ENCODE measurements at regions not wholly inside any gene's neighbourhood (a gene's known extent, or its start where the extent isn't known, plus 50 kb on each side); places are given as distances from the start of the nearest gene placed in this dataset.

DNA sequence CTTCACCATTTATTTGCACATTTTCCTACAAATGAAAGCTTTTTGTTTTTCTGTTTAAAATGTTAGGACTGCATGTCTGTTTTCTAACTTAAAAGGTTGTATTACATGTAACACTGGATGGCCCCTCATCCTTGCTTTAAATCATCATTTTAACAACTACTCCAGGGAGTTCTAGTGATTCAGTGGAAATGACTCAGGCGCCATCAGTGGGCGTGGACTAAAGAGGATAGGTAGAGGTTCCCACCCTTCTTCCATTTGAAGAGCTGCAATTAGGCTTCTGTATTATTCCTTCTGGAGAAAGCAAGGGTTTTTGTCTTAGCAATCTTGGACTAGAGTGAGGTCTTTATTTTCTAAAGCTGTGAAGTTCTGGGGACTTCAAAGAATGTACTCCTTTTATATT is 213.7 kb downstream of the TMEM38B start:
- H3K9ac ChIP-seq (ENCODE audit: low read length in 3 of 3): no peak overlapping the region
- no peak for FAIRE-seq
- no peaks in the 10 kb centered on the region for H3K27me3 ChIP-seq (ENCODE audit: control insufficient read depth, insufficient read depth, low read length)
- no peak for DNase-seq
- no peaks in the 10 kb centered on the region for H3K9me3 ChIP-seq (ENCODE audit: control insufficient read depth in 2 of 3, insufficient read depth in 1 of 3, low read length in 3 of 3)
- TF ChIP-seq CTCF (IDR thresholded peaks at IDR 0.05; ENCODE audit: borderline replicate concordance, extremely low read depth, insufficient read depth): no peak
- no peak overlapping the region for H3K27ac ChIP-seq (ENCODE audit: low read depth in 2 of 2, low read length in 2 of 2)
- no peak overlapping the region for H3K4me3 ChIP-seq (ENCODE audit: low read length in 3 of 3)
- peaks cover 6 to 24% (median 9%) of the 10 kb centered on the region in 3 donors for H3K4me1 ChIP-seq (ENCODE audit: control insufficient read depth in 2 of 3, insufficient read depth in 2 of 3, low read depth in 1 of 3, low read length in 3 of 3)
- no peaks in the 10 kb centered on the region for H3K36me3 ChIP-seq (ENCODE audit: control insufficient read depth in 2 of 3, insufficient read depth in 3 of 3, low read length in 3 of 3)
- intact Hi-C loops (cut with DNase I): no loop called here

DNA sequence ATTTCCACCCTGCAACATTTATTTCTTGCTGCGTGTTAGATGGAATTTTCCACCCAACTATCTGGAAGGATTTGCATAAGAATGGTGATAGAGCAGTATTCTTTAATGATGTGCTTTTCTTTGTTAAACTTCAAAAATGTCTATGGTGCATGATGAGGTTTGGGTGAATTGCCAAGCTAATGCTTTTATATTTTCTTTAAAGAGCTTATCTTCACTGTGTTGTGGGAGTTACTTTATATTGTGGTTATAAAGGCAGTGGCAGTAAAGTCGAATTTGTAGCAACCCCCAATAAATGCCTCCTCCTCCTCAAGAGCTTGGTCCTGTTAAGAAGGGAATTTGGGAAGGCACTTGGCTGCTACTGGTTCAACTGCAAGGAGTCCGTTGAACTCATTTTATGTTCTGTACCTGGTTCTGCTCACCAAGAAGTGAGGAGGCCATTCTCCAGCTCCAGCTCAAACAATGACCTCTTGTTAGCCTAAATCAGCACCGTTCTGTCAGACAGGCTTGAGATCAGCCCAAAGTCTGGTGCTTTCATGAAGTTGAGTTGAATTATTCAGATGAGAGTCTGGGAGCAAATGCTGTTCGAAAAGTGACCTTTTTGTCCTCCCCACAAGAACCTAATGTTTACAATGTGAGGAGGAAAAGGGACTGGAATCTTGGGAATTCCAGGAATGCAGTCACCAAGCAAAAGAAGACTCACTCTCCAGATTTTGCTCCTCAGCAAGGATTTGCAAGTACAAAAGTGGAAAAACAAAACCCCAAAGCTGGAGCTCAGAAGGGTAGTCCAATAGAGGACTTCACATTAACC is 217.0 kb downstream of the TMEM38B start:
- FAIRE-seq (no peak), DNase-seq (peak in 2 of 5 donors; percentile 46 to 66)
- no peaks in the 10 kb centered on the region for H3K9me3 ChIP-seq (ENCODE audit: control insufficient read depth in 2 of 3, insufficient read depth in 1 of 3, low read length in 3 of 3)
- peak overlapping the region in 1 of 3 donors; percentile 23 for H3K4me3 ChIP-seq (ENCODE audit: low read length in 3 of 3)
- TF ChIP-seq CTCF (IDR thresholded peaks at IDR 0.05; ENCODE audit: borderline replicate concordance, extremely low read depth, insufficient read depth): no peak
- peaks cover 6 to 24% (median 9%) of the 10 kb centered on the region in 3 donors for H3K4me1 ChIP-seq (ENCODE audit: control insufficient read depth in 2 of 3, insufficient read depth in 2 of 3, low read depth in 1 of 3, low read length in 3 of 3)
- peak overlapping the region in 1 of 2 donors; percentile 14 for H3K27ac ChIP-seq (ENCODE audit: low read depth in 2 of 2, low read length in 2 of 2)
- H3K27me3 ChIP-seq (ENCODE audit: control insufficient read depth, insufficient read depth, low read length): no peaks in the 10 kb centered on the region
- H3K36me3 ChIP-seq (ENCODE audit: control insufficient read depth in 2 of 3, insufficient read depth in 3 of 3, low read length in 3 of 3): no peaks in the 10 kb centered on the region
- H3K9ac ChIP-seq (ENCODE audit: low read length in 3 of 3): no peak overlapping the region
- intact Hi-C loops (cut with DNase I): no loop called here

- intact Hi-C loops (cut with DNase I): no loop called here
- no peak for FAIRE-seq
- H3K27me3 ChIP-seq (ENCODE audit: control insufficient read depth, insufficient read depth, low read length): no peaks in the 10 kb centered on the region
Measured at GRCh38 chr9:105912157-105912862, 218.0 kb downstream of the TMEM38B start.

More at GRCh38 chr9:105912157-105912862, 218.0 kb downstream of the TMEM38B start:
- Histone ChIP-seq H3K36me3 (ENCODE audit: control insufficient read depth in 2 of 3, insufficient read depth in 3 of 3, low read length in 3 of 3) (no peaks in the 10 kb centered on the region), H3K4me1 (ENCODE audit: control insufficient read depth in 2 of 3, insufficient read depth in 2 of 3, low read depth in 1 of 3, low read length in 3 of 3) (peaks cover 6 to 24% (median 9%) of the 10 kb centered on the region in 3 donors), H3K27ac (ENCODE audit: low read depth in 2 of 2, low read length in 2 of 2) (no peak overlapping the region), H3K9ac (ENCODE audit: low read length in 3 of 3) (no peak overlapping the region), H3K9me3 (ENCODE audit: control insufficient read depth in 2 of 3, insufficient read depth in 1 of 3, low read length in 3 of 3) (no peaks in the 10 kb centered on the region), H3K4me3 (ENCODE audit: low read length in 3 of 3) (no peak overlapping the region)
- TF ChIP-seq CTCF (IDR thresholded peaks at IDR 0.05; ENCODE audit: borderline replicate concordance, extremely low read depth, insufficient read depth): no peak
- no peak for DNase-seq

Data from kidney (tissue), 13 donors.